ENCODE measurements at regions not wholly inside any gene's neighbourhood (a gene's known extent, or its start where the extent isn't known, plus 50 kb on each side); places are given as distances from the start of the nearest gene placed in this dataset.
"Not testable (repeated sequence)": the region's sequence is repeated elsewhere in the genome, so short reads cannot be mapped to it uniquely, and the experiment has no call there.

GRCh38 chr15:22134941-22135566 lies 54.7 kb downstream of the OR4M2 start:
- H3K9me3 ChIP-seq (ENCODE audit: control insufficient read depth, insufficient read depth, low read depth, low read length); POLR2A ChIA-PET; H3K4me1 ChIP-seq (ENCODE audit: control insufficient read depth, insufficient read depth, low read length); CTCF ChIA-PET; H3K36me3 ChIP-seq (ENCODE audit: control insufficient read depth in 2 of 2, insufficient read depth in 1 of 2, low read length in 2 of 2); H3K27ac ChIP-seq (ENCODE audit: extremely low read depth, low read depth, low read length); H3K4me3 ChIP-seq (ENCODE audit: low read depth, low read length): not testable (repeated sequence)

DNA sequence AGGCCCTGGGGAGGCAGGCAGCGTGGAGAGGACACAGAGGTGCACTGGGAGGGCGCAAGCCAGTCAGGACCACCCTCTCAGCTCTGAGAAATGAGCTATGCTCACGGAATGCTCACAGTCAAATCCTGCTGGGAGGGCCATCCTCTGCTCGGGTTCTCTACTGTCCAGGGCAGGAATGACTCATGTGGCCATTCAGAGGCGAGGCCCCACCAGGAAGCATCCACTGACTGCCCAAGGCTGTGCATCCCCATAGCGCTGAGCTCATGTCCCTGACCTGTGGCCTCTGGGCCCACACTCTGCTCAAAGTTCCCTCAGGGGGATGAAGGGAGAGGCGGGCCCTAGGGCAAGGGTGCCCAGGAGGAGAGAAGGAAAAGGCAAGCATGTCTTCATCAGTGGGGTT lies 57.2 kb downstream of the OR4M2 start:
- H3K4me3 ChIP-seq (ENCODE audit: low read depth, low read length); H3K27ac ChIP-seq (ENCODE audit: extremely low read depth, low read depth, low read length); H3K9me3 ChIP-seq (ENCODE audit: control insufficient read depth, insufficient read depth, low read depth, low read length); CTCF ChIA-PET; H3K36me3 ChIP-seq (ENCODE audit: control insufficient read depth in 2 of 2, insufficient read depth in 1 of 2, low read length in 2 of 2); H3K4me1 ChIP-seq (ENCODE audit: control insufficient read depth, insufficient read depth, low read length); POLR2A ChIA-PET: not testable (repeated sequence)

DNA sequence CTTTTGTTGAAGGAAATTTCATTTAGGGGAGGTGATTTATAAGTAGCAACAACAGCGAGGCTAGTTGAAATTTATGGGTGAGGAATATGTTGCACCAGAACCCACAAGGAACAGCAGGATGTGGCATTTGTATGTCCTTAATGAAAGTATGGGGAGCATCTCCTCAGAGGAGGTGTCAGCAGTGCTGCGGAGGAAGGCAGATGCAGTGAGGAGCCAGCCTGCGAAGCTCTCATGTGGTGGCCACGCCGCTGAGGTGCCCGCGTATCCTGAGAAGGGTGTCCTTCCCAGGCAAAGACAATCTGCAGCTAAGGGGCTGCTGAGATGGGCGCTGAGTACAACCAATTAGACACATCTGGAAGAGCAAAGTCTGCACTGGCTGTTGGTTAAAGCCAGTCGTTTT lies 60.8 kb downstream of the OR4M2 start:
- H3K4me3 ChIP-seq (ENCODE audit: low read depth, low read length); H3K36me3 ChIP-seq (ENCODE audit: control insufficient read depth in 2 of 2, insufficient read depth in 1 of 2, low read length in 2 of 2); CTCF ChIA-PET; H3K4me1 ChIP-seq (ENCODE audit: control insufficient read depth, insufficient read depth, low read length); H3K27ac ChIP-seq (ENCODE audit: extremely low read depth, low read depth, low read length); H3K9me3 ChIP-seq (ENCODE audit: control insufficient read depth, insufficient read depth, low read depth, low read length); POLR2A ChIA-PET: not testable (repeated sequence)

DNA sequence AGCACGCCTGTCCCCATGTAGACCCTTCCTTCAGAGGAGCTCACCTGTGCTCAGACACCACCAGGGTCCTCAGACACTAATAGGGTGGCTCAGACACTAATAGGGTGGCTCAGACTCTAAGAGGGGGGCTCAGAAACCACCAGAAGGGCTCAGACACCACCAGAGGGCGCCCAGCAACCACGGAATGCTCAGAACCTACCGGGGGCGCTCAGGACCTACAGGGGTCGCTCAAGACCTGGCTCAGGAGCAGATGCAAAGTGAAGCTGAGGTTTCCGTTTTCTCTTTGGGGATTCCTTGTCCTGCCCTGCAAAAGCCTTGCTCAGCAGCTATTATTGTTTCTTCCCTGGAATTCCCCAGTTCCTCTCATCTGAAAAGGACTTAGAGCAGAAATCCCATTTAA lies 67.8 kb downstream of the OR4M2 start:
- H3K27ac ChIP-seq (ENCODE audit: extremely low read depth, low read depth, low read length); CTCF ChIA-PET; H3K4me1 ChIP-seq (ENCODE audit: control insufficient read depth, insufficient read depth, low read length); H3K4me3 ChIP-seq (ENCODE audit: low read depth, low read length); POLR2A ChIA-PET; H3K9me3 ChIP-seq (ENCODE audit: control insufficient read depth, insufficient read depth, low read depth, low read length); H3K36me3 ChIP-seq (ENCODE audit: control insufficient read depth in 2 of 2, insufficient read depth in 1 of 2, low read length in 2 of 2): not testable (repeated sequence)

- CTCF ChIA-PET; H3K9me3 ChIP-seq (ENCODE audit: control insufficient read depth, insufficient read depth, low read depth, low read length): not testable (repeated sequence)
These were observed 77.9 kb downstream of the OR4M2 start for GRCh38 chr15:22158243-22158642.

GRCh38 chr15:22160283-22160682 lies 80.0 kb downstream of the OR4M2 start:
- H3K9me3 ChIP-seq (ENCODE audit: control insufficient read depth, insufficient read depth, low read depth, low read length); POLR2A ChIA-PET; CTCF ChIA-PET: not testable (repeated sequence)

More at GRCh38 chr15:22158243-22158642, 77.9 kb downstream of the OR4M2 start:
- H3K27ac ChIP-seq (ENCODE audit: extremely low read depth, low read depth, low read length); H3K4me1 ChIP-seq (ENCODE audit: control insufficient read depth, insufficient read depth, low read length); H3K36me3 ChIP-seq (ENCODE audit: control insufficient read depth in 2 of 2, insufficient read depth in 1 of 2, low read length in 2 of 2); POLR2A ChIA-PET; H3K4me3 ChIP-seq (ENCODE audit: low read depth, low read length): not testable (repeated sequence)

DNA sequence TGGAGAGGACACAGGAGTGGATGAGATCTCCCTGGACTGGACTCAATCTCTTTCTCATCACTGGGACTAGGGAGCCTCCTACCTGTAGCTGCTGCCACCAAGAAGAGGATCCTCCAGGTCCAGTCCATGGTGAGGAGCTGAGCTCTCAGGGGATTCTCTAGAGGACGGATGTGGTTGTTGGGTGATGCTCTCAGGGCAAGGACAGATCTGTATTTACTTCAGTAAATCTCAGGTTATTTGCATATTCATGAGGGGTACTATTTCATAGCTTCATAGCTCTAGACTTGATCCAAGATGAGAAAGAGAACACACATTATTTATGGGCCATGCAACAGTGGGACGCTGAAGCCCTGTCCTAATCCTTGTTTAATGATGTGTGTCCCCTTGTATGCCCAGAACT lies 80.4 kb downstream of the OR4M2 start:
- POLR2A ChIA-PET = not testable (repeated sequence)

More at GRCh38 chr15:22160283-22160682, 80.0 kb downstream of the OR4M2 start:
- not testable (repeated sequence) for H3K4me3 ChIP-seq (ENCODE audit: low read depth, low read length); H3K27ac ChIP-seq (ENCODE audit: extremely low read depth, low read depth, low read length); H3K36me3 ChIP-seq (ENCODE audit: control insufficient read depth in 2 of 2, insufficient read depth in 1 of 2, low read length in 2 of 2); H3K4me1 ChIP-seq (ENCODE audit: control insufficient read depth, insufficient read depth, low read length)

DNA sequence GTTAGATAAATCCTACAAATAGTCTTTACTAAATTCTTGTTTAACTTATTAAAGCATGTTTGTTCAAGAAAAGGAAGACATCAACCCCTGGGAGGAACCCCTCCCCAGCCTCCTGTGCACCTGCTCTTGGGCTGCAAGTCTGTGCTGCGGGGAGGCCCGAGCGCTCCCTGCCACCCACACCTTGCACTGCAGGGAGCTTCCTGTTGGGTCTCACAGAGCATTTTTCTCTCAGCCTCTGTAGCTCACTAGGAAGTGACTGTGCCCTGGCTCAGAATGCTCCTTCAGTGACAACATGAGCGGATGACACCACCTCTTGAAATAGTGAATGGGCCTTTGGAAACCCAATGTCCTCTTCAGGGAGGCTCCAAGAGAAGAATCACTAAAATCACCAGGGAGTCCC lies 81.1 kb downstream of the OR4M2 start:
- H3K36me3 ChIP-seq (ENCODE audit: control insufficient read depth in 2 of 2, insufficient read depth in 1 of 2, low read length in 2 of 2); CTCF ChIA-PET; H3K4me3 ChIP-seq (ENCODE audit: low read depth, low read length); POLR2A ChIA-PET; H3K4me1 ChIP-seq (ENCODE audit: control insufficient read depth, insufficient read depth, low read length); H3K9me3 ChIP-seq (ENCODE audit: control insufficient read depth, insufficient read depth, low read depth, low read length); H3K27ac ChIP-seq (ENCODE audit: extremely low read depth, low read depth, low read length): not testable (repeated sequence)

More for the DNA sequence above, 80.4 kb downstream of the OR4M2 start:
- CTCF ChIA-PET; H3K4me3 ChIP-seq (ENCODE audit: low read depth, low read length); H3K4me1 ChIP-seq (ENCODE audit: control insufficient read depth, insufficient read depth, low read length); H3K27ac ChIP-seq (ENCODE audit: extremely low read depth, low read depth, low read length); H3K9me3 ChIP-seq (ENCODE audit: control insufficient read depth, insufficient read depth, low read depth, low read length); H3K36me3 ChIP-seq (ENCODE audit: control insufficient read depth in 2 of 2, insufficient read depth in 1 of 2, low read length in 2 of 2): not testable (repeated sequence)

- H3K4me3 ChIP-seq (ENCODE audit: low read depth, low read length); CTCF ChIA-PET; H3K9me3 ChIP-seq (ENCODE audit: control insufficient read depth, insufficient read depth, low read depth, low read length); H3K36me3 ChIP-seq (ENCODE audit: control insufficient read depth in 2 of 2, insufficient read depth in 1 of 2, low read length in 2 of 2); H3K27ac ChIP-seq (ENCODE audit: extremely low read depth, low read depth, low read length); POLR2A ChIA-PET; H3K4me1 ChIP-seq (ENCODE audit: control insufficient read depth, insufficient read depth, low read length): not testable (repeated sequence)
These were observed 83.4 kb downstream of the OR4M2 start for GRCh38 chr15:22163715-22164114.

- H3K27ac ChIP-seq (ENCODE audit: extremely low read depth, low read depth, low read length); H3K4me1 ChIP-seq (ENCODE audit: control insufficient read depth, insufficient read depth, low read length); POLR2A ChIA-PET; CTCF ChIA-PET; H3K9me3 ChIP-seq (ENCODE audit: control insufficient read depth, insufficient read depth, low read depth, low read length); H3K4me3 ChIP-seq (ENCODE audit: low read depth, low read length); H3K36me3 ChIP-seq (ENCODE audit: control insufficient read depth in 2 of 2, insufficient read depth in 1 of 2, low read length in 2 of 2): not testable (repeated sequence)
These were observed 87.2 kb downstream of the OR4M2 start for GRCh38 chr15:22167521-22167920.

DNA sequence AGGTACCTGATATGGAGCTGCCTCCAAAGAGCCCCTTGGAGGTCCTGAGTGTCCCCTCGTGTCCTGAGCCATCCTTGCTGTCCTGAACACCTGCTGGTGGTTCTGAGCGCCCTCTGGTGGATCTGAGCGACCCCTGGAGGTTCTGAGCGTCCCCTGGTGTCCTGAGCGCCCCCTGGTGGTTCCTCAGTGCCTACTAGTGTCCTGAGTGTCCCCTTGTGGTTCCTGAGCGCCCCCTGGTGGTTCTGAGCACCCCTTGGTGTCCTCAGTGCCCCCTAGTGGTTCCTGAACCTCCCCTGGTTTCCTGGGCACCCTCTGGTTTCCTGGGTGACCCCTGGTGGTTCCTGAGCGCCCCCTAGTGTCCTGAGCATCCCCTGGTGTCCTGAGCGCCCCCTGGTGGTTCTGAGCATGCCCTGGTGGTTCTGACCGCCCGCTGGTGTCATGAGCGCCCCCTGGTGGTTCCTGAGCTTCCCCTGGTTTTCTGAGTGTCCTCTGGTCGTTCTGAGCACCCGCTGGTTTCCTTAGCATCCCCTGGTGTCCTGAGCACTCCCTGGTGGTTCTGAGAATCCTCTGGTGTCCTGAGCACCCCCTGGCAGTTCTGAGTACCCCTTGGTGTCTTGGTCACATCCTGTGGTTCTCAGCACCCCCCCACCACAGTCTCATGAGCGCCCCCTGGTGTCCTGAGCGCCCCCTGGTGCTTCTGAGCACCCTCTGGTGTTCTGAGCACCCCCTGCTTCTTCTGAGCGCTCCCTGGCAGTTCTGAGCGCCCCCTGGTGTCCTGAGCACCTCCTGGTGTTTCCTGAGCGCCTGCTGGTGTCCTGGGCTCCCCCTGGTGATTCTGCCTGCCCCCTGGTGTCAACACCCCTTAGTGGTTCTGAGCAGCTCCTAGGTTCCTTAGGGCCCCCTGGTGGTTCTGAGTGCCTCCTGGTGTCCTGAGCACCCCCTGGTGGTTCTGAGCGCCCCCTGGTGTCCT lies 93.0 kb downstream of the OR4M2 start:
- POLR2A ChIA-PET; H3K9me3 ChIP-seq (ENCODE audit: control insufficient read depth, insufficient read depth, low read depth, low read length); H3K27ac ChIP-seq (ENCODE audit: extremely low read depth, low read depth, low read length); H3K4me1 ChIP-seq (ENCODE audit: control insufficient read depth, insufficient read depth, low read length); CTCF ChIA-PET; H3K36me3 ChIP-seq (ENCODE audit: control insufficient read depth in 2 of 2, insufficient read depth in 1 of 2, low read length in 2 of 2); H3K4me3 ChIP-seq (ENCODE audit: low read depth, low read length): not testable (repeated sequence)
